GM12878 (cell line): ENCODE measurements at regions not wholly inside any gene's neighbourhood (a gene's known extent, or its start where the extent isn't known, plus 50 kb on each side); places are given as distances from the start of the nearest gene placed in this dataset.

ENCODE experiments used
- ATF7 ChIP-seq: fragments of 450-650 bp; IDR thresholded peaks from 2 replicates; pipeline ENCODE4 v1.6.1; 2016; ENCODE audit warnings: low read depth, mild to moderate bottlenecking
- CBFB ChIP-seq: IDR thresholded peaks from 2 replicates; pipeline ENCODE4 v1.6.1; 2016; ENCODE audit warnings: antibody characterized with exemption, low read depth
- CTCF ChIP-seq, 3 experiments: IDR thresholded peaks in 2 of 3; conservative IDR thresholded peaks in 1 of 3; 2 replicates each; pipeline ENCODE4 v1.5.1; 2011; ENCODE audit warnings: low read depth in 3 of 3, low read length in 3 of 3, mild to moderate bottlenecking in 3 of 3, control low read depth in 2 of 3, moderate library complexity in 2 of 3, inconsistent platforms in 1 of 3, mixed read lengths in 1 of 3; ENCODE audit not compliant: control insufficient read depth in 2 of 3, insufficient read depth in 1 of 3; ENCODE audit errors: extremely low read depth in 1 of 3
- FOXM1 ChIP-seq: IDR thresholded peaks from 2 replicates; pipeline ENCODE4 v1.6.1; 2012; ENCODE audit warnings: low read depth, mild to moderate bottlenecking, inconsistent platforms, low read length, moderate library complexity
- GABPA ChIP-seq: IDR thresholded peaks from 2 replicates; pipeline ENCODE4 v1.6.1; 2014; ENCODE audit warnings: antibody characterized with exemption, low read depth, mild to moderate bottlenecking, inconsistent platforms
- IRF3 ChIP-seq: fragments of 450-650 bp; IDR thresholded peaks from 2 replicates; pipeline ENCODE4 v1.6.1; 2014; ENCODE audit warnings: mild to moderate bottlenecking
- JUND ChIP-seq: IDR thresholded peaks from 2 replicates; pipeline ENCODE4 v1.6.1; 2012; ENCODE audit warnings: low read depth, mild to moderate bottlenecking, low read length, improper control_type of control experiment, moderate library complexity
- MAX ChIP-seq: IDR thresholded peaks from 2 replicates; pipeline ENCODE4 v1.6.1; 2012; ENCODE audit warnings: low read depth, low read length, improper control_type of control experiment
- NFYB ChIP-seq: IDR thresholded peaks from 2 replicates; pipeline ENCODE4 v1.6.1; 2011; ENCODE audit warnings: low read depth, mild to moderate bottlenecking, low read length, improper control_type of control experiment, moderate library complexity; ENCODE audit not compliant: insufficient read depth
- POLR2AphosphoS5 ChIP-seq: IDR thresholded peaks from 2 replicates; pipeline ENCODE4 v1.6.1; 2011; ENCODE audit warnings: mild to moderate bottlenecking, low read length, inconsistent platforms
- REST ChIP-seq: IDR thresholded peaks from 2 replicates; pipeline ENCODE4 v1.6.1; 2012; ENCODE audit warnings: mild to moderate bottlenecking, low read depth, low read length
- YY1 ChIP-seq: IDR thresholded peaks from 2 replicates; pipeline ENCODE4 v1.6.1; 2011; ENCODE audit warnings: low read depth, mild to moderate bottlenecking, low read length
- ZNF207 ChIP-seq: fragments of 450-650 bp; IDR thresholded peaks from 2 replicates; pipeline ENCODE4 v1.6.1; 2014; ENCODE audit warnings: antibody characterized with exemption, mild to moderate bottlenecking, borderline replicate concordance
- TF ChIP-seq, protein P1 (sequence below): fragments of 450-650 bp; IDR thresholded peaks from 2 replicates; pipeline ENCODE4 v1.6.1; 2016; ENCODE audit warnings: mild to moderate bottlenecking, moderate library complexity, borderline replicate concordance

DNA sequence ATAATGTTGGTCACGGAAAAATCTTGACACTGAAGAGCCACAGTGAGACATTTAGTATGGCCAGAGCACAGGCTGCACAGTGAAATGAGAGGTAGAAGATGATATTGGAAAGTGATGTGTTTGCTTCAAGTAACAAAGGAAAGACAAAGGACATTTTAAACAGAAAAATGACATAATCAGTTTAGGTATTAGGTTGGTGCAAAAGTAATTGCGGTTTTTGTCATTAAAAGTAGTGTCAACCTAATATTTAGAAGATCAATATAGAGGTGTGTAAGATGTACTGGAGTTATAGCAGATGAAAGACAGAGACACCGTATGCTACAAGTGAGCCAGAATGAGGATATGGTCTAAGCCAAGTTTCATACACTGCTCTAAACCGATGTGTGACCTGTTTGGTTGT, 253.0 kb upstream of the PPFIA2 start:
- TF ChIP-seq IRF3 (no peak), GABPA (no peak), ATF7 (no peak), POLR2AphosphoS5 (no peak), REST (no peak), MAX (no peak), JUND (no peak), CTCF (IDR thresholded peaks at IDR 0.05 in 2 of 3, conservative IDR thresholded peaks at IDR 0.05 in 1 of 3; ENCODE audit: control insufficient read depth in 2 of 3, extremely low read depth in 1 of 3, insufficient read depth in 1 of 3, low read depth in 3 of 3, low read length in 3 of 3) (no peak), YY1 (no peak), CBFB (no peak), FOXM1 (no peak), ZNF207 (no peak), NFYB (no peak)
- TF ChIP-seq, protein P1, sequence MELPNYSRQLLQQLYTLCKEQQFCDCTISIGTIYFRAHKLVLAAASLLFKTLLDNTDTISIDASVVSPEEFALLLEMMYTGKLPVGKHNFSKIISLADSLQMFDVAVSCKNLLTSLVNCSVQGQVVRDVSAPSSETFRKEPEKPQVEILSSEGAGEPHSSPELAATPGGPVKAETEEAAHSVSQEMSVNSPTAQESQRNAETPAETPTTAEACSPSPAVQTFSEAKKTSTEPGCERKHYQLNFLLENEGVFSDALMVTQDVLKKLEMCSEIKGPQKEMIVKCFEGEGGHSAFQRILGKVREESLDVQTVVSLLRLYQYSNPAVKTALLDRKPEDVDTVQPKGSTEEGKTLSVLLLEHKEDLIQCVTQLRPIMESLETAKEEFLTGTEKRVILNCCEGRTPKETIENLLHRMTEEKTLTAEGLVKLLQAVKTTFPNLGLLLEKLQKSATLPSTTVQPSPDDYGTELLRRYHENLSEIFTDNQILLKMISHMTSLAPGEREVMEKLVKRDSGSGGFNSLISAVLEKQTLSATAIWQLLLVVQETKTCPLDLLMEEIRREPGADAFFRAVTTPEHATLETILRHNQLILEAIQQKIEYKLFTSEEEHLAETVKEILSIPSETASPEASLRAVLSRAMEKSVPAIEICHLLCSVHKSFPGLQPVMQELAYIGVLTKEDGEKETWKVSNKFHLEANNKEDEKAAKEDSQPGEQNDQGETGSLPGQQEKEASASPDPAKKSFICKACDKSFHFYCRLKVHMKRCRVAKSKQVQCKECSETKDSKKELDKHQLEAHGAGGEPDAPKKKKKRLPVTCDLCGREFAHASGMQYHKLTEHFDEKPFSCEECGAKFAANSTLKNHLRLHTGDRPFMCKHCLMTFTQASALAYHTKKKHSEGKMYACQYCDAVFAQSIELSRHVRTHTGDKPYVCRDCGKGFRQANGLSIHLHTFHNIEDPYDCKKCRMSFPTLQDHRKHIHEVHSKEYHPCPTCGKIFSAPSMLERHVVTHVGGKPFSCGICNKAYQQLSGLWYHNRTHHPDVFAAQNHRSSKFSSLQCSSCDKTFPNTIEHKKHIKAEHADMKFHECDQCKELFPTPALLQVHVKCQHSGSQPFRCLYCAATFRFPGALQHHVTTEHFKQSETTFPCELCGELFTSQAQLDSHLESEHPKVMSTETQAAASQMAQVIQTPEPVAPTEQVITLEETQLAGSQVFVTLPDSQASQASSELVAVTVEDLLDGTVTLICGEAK, result no peak
